OCI-LY3 (cell line): ENCODE measurements at regions not wholly inside any gene's neighbourhood (a gene's known extent, or its start where the extent isn't known, plus 50 kb on each side); places are given as distances from the start of the nearest gene placed in this dataset.

ENCODE experiments used
- H2AFZ ChIP-seq: fragments of 200-600, 300-600 bp; shearing (Covaris generic); 2 replicates; pipeline ENCODE4 v1.6.0; 2014; ENCODE audit warnings: antibody characterized with exemption, low read depth, low read length
- H3K27ac ChIP-seq: fragments of 200-600, 300-600 bp; sonication (generic); 2 replicates; pipeline ENCODE4 v1.5.1; 2014; ENCODE audit warnings: mild to moderate bottlenecking, low read length, moderate library complexity, mixed read lengths
- H3K27me3 ChIP-seq: fragments of 200-600, 300-600 bp; sonication (generic); 2 replicates; pipeline ENCODE4 v1.6.1; 2014; ENCODE audit warnings: low read depth, low read length, mixed read lengths
- H3K36me3 ChIP-seq: fragments of 200-600, 300-600 bp; sonication (generic); replicated peaks from 2 replicates; pipeline ENCODE3; 2014; ENCODE audit warnings: low read depth, low read length, mixed read lengths
- H3K4me1 ChIP-seq: fragments of 300-600, 200-600 bp; sonication (generic); 2 replicates; pipeline ENCODE4 v1.6.1; 2014; ENCODE audit warnings: low read length, mixed read lengths
- H3K4me2 ChIP-seq: fragments of 200-600, 300-600 bp; sonication (generic); 2 replicates; pipeline ENCODE4 v1.6.1; 2014; ENCODE audit warnings: low read length, mixed read lengths
- H3K4me3 ChIP-seq: fragments of 300-600, 200-600 bp; sonication (generic); 2 replicates; pipeline ENCODE4 v1.5.1; 2014; ENCODE audit warnings: antibody characterized with exemption, mild to moderate bottlenecking, low read length, moderate library complexity
- H3K79me2 ChIP-seq: fragments of 300-600, 200-600 bp; shearing (Covaris generic); 2 replicates; pipeline ENCODE4 v1.6.1; 2014; ENCODE audit warnings: mild to moderate bottlenecking, low read length, mixed read lengths
- H3K9ac ChIP-seq: fragments of 300-600, 200-600 bp; shearing (Covaris generic); 2 replicates; pipeline ENCODE4 v1.6.0; 2014; ENCODE audit warnings: mild to moderate bottlenecking, low read length, moderate library complexity
- H3K9me3 ChIP-seq: fragments of 200-600, 300-600 bp; shearing (Covaris generic); 2 replicates; pipeline ENCODE4 v1.6.1; 2014; ENCODE audit warnings: low read length, mixed read lengths; ENCODE audit not compliant: insufficient read depth
- H4K20me1 ChIP-seq: fragments of 200-600, 300-600 bp; sonication (generic); 2 replicates; pipeline ENCODE4 v1.6.1; 2016; ENCODE audit warnings: low read length, mixed read lengths; ENCODE audit not compliant: insufficient read depth
- EZH2phosphoT487 ChIP-seq: fragments of 200-600 bp; shearing (Covaris generic); IDR thresholded peaks from 2 replicates; pipeline ENCODE4 v1.6.1; 2018; ENCODE audit warnings: antibody characterized with exemption, mixed run types, low read depth
- TF ChIP-seq, protein P1 (sequence below): fragments of 200-600, 300-600 bp; sonication (generic); IDR thresholded peaks from 2 replicates; pipeline ENCODE4 v1.5.1; 2014; ENCODE audit warnings: antibody characterized with exemption, low read length, low read depth

DNA sequence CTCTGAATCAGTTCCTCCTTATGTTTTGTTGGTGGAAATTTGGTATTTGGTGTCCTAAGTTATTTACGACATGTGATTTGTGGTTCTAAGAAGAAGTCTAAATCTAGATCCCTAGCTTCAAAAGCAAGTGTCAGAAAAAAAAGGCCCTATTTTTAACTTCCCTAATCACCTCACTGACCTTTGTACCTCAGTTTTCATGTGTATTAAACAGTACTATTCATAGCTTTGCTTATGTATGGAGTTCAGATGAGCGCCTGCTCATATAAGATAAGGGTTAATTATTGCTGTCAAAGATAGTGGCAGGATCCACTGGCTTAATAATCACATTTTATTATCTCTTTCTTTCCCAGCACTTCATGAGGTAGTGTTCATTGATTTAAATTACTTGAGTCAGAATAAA is 318.2 kb downstream of the PARP8 start:
- no peak overlapping the region for H3K4me2 ChIP-seq
- no peak overlapping the region for H3K9ac ChIP-seq
- TF ChIP-seq EZH2phosphoT487: no peak
- TF ChIP-seq, protein P1, sequence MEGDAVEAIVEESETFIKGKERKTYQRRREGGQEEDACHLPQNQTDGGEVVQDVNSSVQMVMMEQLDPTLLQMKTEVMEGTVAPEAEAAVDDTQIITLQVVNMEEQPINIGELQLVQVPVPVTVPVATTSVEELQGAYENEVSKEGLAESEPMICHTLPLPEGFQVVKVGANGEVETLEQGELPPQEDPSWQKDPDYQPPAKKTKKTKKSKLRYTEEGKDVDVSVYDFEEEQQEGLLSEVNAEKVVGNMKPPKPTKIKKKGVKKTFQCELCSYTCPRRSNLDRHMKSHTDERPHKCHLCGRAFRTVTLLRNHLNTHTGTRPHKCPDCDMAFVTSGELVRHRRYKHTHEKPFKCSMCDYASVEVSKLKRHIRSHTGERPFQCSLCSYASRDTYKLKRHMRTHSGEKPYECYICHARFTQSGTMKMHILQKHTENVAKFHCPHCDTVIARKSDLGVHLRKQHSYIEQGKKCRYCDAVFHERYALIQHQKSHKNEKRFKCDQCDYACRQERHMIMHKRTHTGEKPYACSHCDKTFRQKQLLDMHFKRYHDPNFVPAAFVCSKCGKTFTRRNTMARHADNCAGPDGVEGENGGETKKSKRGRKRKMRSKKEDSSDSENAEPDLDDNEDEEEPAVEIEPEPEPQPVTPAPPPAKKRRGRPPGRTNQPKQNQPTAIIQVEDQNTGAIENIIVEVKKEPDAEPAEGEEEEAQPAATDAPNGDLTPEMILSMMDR: no peak
- H3K36me3 ChIP-seq: no peaks in the 10 kb centered on the region
- H2AFZ ChIP-seq: no peak overlapping the region
- H3K4me3 ChIP-seq: no peak overlapping the region
- no peaks in the 10 kb centered on the region for H4K20me1 ChIP-seq
- no peaks in the 10 kb centered on the region for H3K4me1 ChIP-seq
- no peaks in the 10 kb centered on the region for H3K79me2 ChIP-seq
- H3K27me3 ChIP-seq: no peaks in the 10 kb centered on the region
- H3K27ac ChIP-seq: no peak overlapping the region
- H3K9me3 ChIP-seq: no peaks in the 10 kb centered on the region

DNA sequence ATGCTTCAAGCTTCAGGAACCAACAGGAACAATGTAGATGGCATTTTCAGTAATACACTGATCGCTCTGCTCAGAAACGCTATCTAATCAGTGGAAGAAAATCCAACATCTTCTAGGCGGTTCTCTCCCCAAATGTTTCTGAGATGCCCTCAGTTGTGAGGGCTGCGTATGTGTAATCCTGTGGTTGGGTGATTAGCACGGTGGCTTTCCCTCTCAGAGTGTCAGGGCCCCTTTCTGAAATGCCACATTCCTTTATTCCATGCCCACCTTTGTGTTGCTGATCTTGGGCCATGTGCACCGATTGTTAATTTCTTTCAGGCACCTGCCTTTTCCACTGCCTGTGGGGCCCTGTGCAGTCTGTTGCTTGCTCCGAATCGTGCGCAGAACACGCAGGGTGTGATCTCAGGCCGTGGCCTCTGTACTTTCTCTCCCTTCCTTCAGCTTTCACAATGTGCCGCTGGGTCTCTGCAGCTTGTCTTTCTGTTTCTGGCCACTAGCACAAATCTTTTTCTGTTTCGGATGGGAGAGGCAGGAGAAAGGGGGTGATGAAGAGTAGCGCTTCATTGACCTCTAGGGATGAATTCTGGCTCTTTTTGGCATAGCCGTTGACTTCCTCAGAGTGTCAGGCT is 324.0 kb downstream of the PARP8 start:
- H3K4me1 ChIP-seq: no peaks in the 10 kb centered on the region
- H4K20me1 ChIP-seq: no peaks in the 10 kb centered on the region
- no peak overlapping the region for H3K9ac ChIP-seq
- H2AFZ ChIP-seq: no peak overlapping the region
- no peak overlapping the region for H3K4me2 ChIP-seq
- TF ChIP-seq, protein P1: no peak
- TF ChIP-seq EZH2phosphoT487: no peak
- no peaks in the 10 kb centered on the region for H3K27me3 ChIP-seq
- H3K27ac ChIP-seq: no peak overlapping the region
- no peak overlapping the region for H3K4me3 ChIP-seq
- no peaks in the 10 kb centered on the region for H3K79me2 ChIP-seq
- no peaks in the 10 kb centered on the region for H3K36me3 ChIP-seq
- H3K9me3 ChIP-seq: no peaks in the 10 kb centered on the region

DNA sequence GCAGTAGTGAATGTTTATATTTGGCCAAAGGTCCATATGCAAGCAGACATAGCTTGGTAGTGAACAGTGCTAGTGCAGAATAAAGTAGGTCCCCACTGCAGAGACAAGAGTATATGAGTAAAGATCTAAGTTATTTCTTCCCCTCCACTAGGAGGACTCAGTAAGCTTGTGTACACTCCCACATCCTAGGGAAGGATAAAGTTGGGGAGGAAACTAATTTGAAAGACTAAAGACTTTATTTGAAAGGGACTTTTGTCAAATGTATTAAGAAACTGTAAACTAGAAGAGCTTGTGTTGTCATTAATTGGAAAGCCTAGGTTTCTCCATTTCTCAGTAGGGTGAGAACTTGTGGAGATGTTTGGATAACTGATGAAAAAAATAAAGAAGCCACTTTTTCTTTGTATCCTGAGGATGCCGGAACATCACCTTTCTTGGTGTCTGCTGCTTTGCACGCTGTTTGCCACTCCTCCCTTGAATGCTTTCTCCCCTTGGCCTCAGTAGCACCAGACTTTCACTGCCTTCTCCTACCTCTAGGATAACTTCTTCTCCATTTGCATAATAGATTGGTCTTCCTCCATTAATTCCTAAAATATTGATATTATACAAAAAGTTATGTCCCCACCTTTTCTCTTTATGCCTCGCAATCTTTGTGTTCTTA is 329.0 kb downstream of the PARP8 start:
- no peaks in the 10 kb centered on the region for H4K20me1 ChIP-seq
- no peaks in the 10 kb centered on the region for H3K79me2 ChIP-seq
- no peaks in the 10 kb centered on the region for H3K9me3 ChIP-seq
- no peak overlapping the region for H3K4me3 ChIP-seq
- TF ChIP-seq, protein P1: no peak
- no peak for TF ChIP-seq EZH2phosphoT487
- no peaks in the 10 kb centered on the region for H3K27me3 ChIP-seq
- no peak overlapping the region for H3K27ac ChIP-seq
- H3K9ac ChIP-seq: no peak overlapping the region
- H3K4me2 ChIP-seq: no peak overlapping the region
- no peak overlapping the region for H2AFZ ChIP-seq
- no peaks in the 10 kb centered on the region for H3K36me3 ChIP-seq
- H3K4me1 ChIP-seq: no peaks in the 10 kb centered on the region

DNA sequence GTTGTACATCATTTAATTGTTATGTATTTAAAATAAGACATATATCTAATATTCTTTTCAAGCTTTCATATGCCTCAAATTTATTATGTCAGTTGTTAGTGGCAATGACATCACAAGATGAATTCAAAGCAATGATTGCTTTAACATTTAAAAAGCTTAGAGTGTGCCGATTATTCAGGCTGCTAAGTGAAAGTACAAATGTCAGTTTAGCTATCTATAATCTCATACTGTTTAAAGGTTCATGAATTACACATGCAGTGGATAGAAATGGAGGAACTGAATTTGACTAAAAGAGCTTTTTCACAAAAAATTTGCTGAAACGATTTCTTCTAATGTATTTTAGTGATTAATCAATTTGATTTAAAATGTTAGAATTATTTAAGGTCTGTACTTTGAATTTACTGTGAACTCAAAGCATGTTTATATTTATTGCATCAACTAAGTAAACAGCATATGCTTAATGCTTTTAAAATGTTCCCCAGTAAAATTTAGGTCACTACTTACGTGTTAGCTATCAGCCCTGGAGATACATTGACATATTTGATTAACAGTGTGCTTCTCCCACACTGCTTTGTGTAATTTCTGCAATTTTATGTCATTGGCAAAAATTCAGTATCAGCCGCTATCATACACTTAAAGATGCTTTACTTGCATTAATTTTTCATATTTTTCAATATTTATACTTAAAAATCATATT is 334.9 kb downstream of the PARP8 start:
- H4K20me1 ChIP-seq: no peaks in the 10 kb centered on the region
- H3K4me2 ChIP-seq: no peak overlapping the region
- no peak overlapping the region for H2AFZ ChIP-seq
- no peak overlapping the region for H3K9ac ChIP-seq
- H3K4me1 ChIP-seq: no peaks in the 10 kb centered on the region
- no peaks in the 10 kb centered on the region for H3K27me3 ChIP-seq
- TF ChIP-seq EZH2phosphoT487: no peak
- TF ChIP-seq, protein P1: no peak
- no peaks in the 10 kb centered on the region for H3K79me2 ChIP-seq
- H3K36me3 ChIP-seq: no peaks in the 10 kb centered on the region
- H3K27ac ChIP-seq: no peak overlapping the region
- no peaks in the 10 kb centered on the region for H3K9me3 ChIP-seq
- H3K4me3 ChIP-seq: no peak overlapping the region
